ENCODE measurements at regions not wholly inside any gene's neighbourhood (a gene's known extent, or its start where the extent isn't known, plus 50 kb on each side); places are given as distances from the start of the nearest gene placed in this dataset.

GRCh38 chr1:70836456-70836855, 211.2 kb downstream of the PTGER3 start:
- TF ChIP-seq, protein P1, sequence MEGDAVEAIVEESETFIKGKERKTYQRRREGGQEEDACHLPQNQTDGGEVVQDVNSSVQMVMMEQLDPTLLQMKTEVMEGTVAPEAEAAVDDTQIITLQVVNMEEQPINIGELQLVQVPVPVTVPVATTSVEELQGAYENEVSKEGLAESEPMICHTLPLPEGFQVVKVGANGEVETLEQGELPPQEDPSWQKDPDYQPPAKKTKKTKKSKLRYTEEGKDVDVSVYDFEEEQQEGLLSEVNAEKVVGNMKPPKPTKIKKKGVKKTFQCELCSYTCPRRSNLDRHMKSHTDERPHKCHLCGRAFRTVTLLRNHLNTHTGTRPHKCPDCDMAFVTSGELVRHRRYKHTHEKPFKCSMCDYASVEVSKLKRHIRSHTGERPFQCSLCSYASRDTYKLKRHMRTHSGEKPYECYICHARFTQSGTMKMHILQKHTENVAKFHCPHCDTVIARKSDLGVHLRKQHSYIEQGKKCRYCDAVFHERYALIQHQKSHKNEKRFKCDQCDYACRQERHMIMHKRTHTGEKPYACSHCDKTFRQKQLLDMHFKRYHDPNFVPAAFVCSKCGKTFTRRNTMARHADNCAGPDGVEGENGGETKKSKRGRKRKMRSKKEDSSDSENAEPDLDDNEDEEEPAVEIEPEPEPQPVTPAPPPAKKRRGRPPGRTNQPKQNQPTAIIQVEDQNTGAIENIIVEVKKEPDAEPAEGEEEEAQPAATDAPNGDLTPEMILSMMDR (conservative IDR thresholded peaks at IDR 0.05; ENCODE audit: low read length), result no peak
- TF ChIP-seq EZH2phosphoT487 (IDR thresholded peaks at IDR 0.05; ENCODE audit: borderline replicate concordance), result no peak
- H3K4me3 ChIP-seq (ENCODE audit: low read length, poor library complexity, severe bottlenecking), result no peak overlapping the region

GRCh38 chr1:70840260-70840953, 207.2 kb downstream of the PTGER3 start:
- Histone ChIP-seq H3K4me1 (ENCODE audit: insufficient read depth, low read length, poor library complexity, severe bottlenecking) (no peaks in the 10 kb centered on the region), H4K20me1 (ENCODE audit: insufficient read depth, low read length, poor library complexity, severe bottlenecking) (no peaks in the 10 kb centered on the region), H3K4me3 (ENCODE audit: low read length, poor library complexity, severe bottlenecking) (no peak overlapping the region), H3K4me2 (ENCODE audit: low read depth, low read length, poor library complexity, severe bottlenecking) (no peak overlapping the region), H3K79me2 (ENCODE audit: insufficient read depth, low read length) (no peaks in the 10 kb centered on the region), H3K27me3 (ENCODE audit: insufficient read depth, low read length, poor library complexity, severe bottlenecking) (no peaks in the 10 kb centered on the region), H3K36me3 (ENCODE audit: insufficient read depth, low read length) (no peaks in the 10 kb centered on the region), H2AFZ (ENCODE audit: low read length) (no peak overlapping the region), H3K9ac (ENCODE audit: low read depth, low read length, poor library complexity, severe bottlenecking) (no peak overlapping the region), H3K9me3 (ENCODE audit: insufficient read depth, low read depth, low read length) (peaks cover 5% of the 10 kb centered on the region), H3F3A (ENCODE audit: low read depth) (no peaks in the 10 kb centered on the region), H3K9me2 (replicated peaks; ENCODE audit: low read depth, low read length) (no peaks in the 10 kb centered on the region)
- TF ChIP-seq, protein P1 (conservative IDR thresholded peaks at IDR 0.05; ENCODE audit: low read length), result no peak
- no peak for TF ChIP-seq EZH2phosphoT487 (IDR thresholded peaks at IDR 0.05; ENCODE audit: borderline replicate concordance)

More at GRCh38 chr1:70836456-70836855, 211.2 kb downstream of the PTGER3 start:
- Histone ChIP-seq H2AFZ (ENCODE audit: low read length) (no peak overlapping the region), H3K4me1 (ENCODE audit: insufficient read depth, low read length, poor library complexity, severe bottlenecking) (no peaks in the 10 kb centered on the region), H3K9me2 (replicated peaks; ENCODE audit: low read depth, low read length) (no peaks in the 10 kb centered on the region), H3K36me3 (ENCODE audit: insufficient read depth, low read length) (no peaks in the 10 kb centered on the region), H3K27me3 (ENCODE audit: insufficient read depth, low read length, poor library complexity, severe bottlenecking) (no peaks in the 10 kb centered on the region), H3F3A (ENCODE audit: low read depth) (no peaks in the 10 kb centered on the region), H3K9me3 (ENCODE audit: insufficient read depth, low read depth, low read length) (no peaks in the 10 kb centered on the region; the same call in 1 of the 2 replicates), H3K79me2 (ENCODE audit: insufficient read depth, low read length) (no peaks in the 10 kb centered on the region), H4K20me1 (ENCODE audit: insufficient read depth, low read length, poor library complexity, severe bottlenecking) (no peaks in the 10 kb centered on the region), H3K9ac (ENCODE audit: low read depth, low read length, poor library complexity, severe bottlenecking) (no peak overlapping the region), H3K4me2 (ENCODE audit: low read depth, low read length, poor library complexity, severe bottlenecking) (no peak overlapping the region)

- Histone ChIP-seq H3K4me2 (ENCODE audit: low read depth, low read length, poor library complexity, severe bottlenecking) (no peak overlapping the region), H3K9me3 (ENCODE audit: insufficient read depth, low read depth, low read length) (peaks cover 5% of the 10 kb centered on the region), H3K9ac (ENCODE audit: low read depth, low read length, poor library complexity, severe bottlenecking) (no peak overlapping the region), H3K9me2 (replicated peaks; ENCODE audit: low read depth, low read length) (no peaks in the 10 kb centered on the region), H2AFZ (ENCODE audit: low read length) (no peak overlapping the region), H3K36me3 (ENCODE audit: insufficient read depth, low read length) (no peaks in the 10 kb centered on the region), H3K4me1 (ENCODE audit: insufficient read depth, low read length, poor library complexity, severe bottlenecking) (no peaks in the 10 kb centered on the region), H3K4me3 (ENCODE audit: low read length, poor library complexity, severe bottlenecking) (no peak overlapping the region), H4K20me1 (ENCODE audit: insufficient read depth, low read length, poor library complexity, severe bottlenecking) (no peaks in the 10 kb centered on the region), H3K27me3 (ENCODE audit: insufficient read depth, low read length, poor library complexity, severe bottlenecking) (no peaks in the 10 kb centered on the region), H3F3A (ENCODE audit: low read depth) (no peaks in the 10 kb centered on the region), H3K79me2 (ENCODE audit: insufficient read depth, low read length) (no peaks in the 10 kb centered on the region)
- TF ChIP-seq EZH2phosphoT487 (IDR thresholded peaks at IDR 0.05; ENCODE audit: borderline replicate concordance), result no peak
- TF ChIP-seq, protein P1 (conservative IDR thresholded peaks at IDR 0.05; ENCODE audit: low read length), result no peak
Observed at GRCh38 chr1:70842562-70842961, 205.1 kb downstream of the PTGER3 start.
